ENCODE measurements at regions not wholly inside any gene's neighbourhood (a gene's known extent, or its start where the extent isn't known, plus 50 kb on each side); places are given as distances from the start of the nearest gene placed in this dataset.
A peak's percentile ranks its signal among the peaks of the same experiment; 100 is the strongest.

DNA sequence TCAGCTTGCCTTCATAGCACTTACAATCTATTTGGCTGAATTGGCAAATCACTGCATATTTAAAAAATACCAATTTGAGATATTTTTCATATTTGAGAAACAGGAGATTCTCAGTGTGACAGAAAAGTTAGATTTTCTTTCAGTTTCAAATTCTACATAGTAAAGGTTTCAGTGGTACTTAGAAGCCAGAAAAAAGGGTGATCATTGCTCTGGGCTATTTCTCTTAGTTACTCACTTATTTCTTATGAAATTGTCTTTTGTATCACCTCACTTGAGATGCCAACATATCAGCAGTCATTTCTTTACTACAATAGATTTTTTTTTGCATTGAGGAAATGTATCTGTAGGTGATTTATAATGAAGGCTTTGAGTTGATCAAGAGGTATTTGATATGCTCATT is 478.2 kb downstream of the GATA3 start:
- ATAC-seq = peak; percentile 30

DNA sequence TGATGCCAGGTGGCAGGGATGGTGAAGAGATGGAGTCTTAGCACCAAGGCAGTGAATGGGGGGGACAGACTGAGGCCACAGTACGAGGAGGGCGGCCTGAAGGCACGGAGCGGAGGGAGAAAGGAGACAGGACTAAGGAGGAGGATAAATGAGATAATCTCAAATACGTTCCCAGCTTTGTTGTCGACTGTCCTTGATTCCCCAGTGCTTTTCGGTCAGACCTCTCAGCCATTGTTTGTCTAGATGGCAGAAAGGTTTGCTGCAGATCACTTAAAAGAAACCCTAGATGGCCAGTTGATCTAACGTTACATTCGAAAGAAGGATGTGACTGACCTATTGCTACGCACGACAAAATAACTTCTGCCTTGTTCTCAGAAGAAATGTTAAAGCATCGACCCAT is 479.0 kb downstream of the GATA3 start:
- intact Hi-C loops (cut with micrococcal nuclease) = no loop called here
- ChIA-PET CTCF (no interaction called here), POLR2A (no interaction called here)
- no peak for DNase-seq
- peaks cover 11% of the 10 kb centered on the region for H3K27me3 Mint-ChIP-seq
- TF ChIP-seq, protein P1, sequence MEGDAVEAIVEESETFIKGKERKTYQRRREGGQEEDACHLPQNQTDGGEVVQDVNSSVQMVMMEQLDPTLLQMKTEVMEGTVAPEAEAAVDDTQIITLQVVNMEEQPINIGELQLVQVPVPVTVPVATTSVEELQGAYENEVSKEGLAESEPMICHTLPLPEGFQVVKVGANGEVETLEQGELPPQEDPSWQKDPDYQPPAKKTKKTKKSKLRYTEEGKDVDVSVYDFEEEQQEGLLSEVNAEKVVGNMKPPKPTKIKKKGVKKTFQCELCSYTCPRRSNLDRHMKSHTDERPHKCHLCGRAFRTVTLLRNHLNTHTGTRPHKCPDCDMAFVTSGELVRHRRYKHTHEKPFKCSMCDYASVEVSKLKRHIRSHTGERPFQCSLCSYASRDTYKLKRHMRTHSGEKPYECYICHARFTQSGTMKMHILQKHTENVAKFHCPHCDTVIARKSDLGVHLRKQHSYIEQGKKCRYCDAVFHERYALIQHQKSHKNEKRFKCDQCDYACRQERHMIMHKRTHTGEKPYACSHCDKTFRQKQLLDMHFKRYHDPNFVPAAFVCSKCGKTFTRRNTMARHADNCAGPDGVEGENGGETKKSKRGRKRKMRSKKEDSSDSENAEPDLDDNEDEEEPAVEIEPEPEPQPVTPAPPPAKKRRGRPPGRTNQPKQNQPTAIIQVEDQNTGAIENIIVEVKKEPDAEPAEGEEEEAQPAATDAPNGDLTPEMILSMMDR (IDR thresholded peaks at IDR 0.05) = no peak
- no peaks in the 10 kb centered on the region for H3K36me3 Mint-ChIP-seq (ENCODE audit: low read depth)
- H3K4me1 Mint-ChIP-seq (ENCODE audit: low read depth) = peaks cover 9% of the 10 kb centered on the region
- no peak overlapping the region for H3K4me3 Mint-ChIP-seq
- no peak for ATAC-seq
- H3K27ac Mint-ChIP-seq = no peak overlapping the region
- no peaks in the 10 kb centered on the region for H3K9me3 Mint-ChIP-seq

More for the DNA sequence above, 478.2 kb downstream of the GATA3 start:
- peaks cover 9% of the 10 kb centered on the region for H3K27me3 Mint-ChIP-seq
- no peaks in the 10 kb centered on the region for H3K36me3 Mint-ChIP-seq (ENCODE audit: low read depth)
- TF ChIP-seq, protein P1 (IDR thresholded peaks at IDR 0.05) = no peak
- CTCF ChIA-PET = no interaction called here
- no peak for DNase-seq
- H3K27ac Mint-ChIP-seq = no peak overlapping the region
- H3K4me1 Mint-ChIP-seq (ENCODE audit: low read depth) = peaks cover 9% of the 10 kb centered on the region
- POLR2A ChIA-PET = no interaction called here
- H3K4me3 Mint-ChIP-seq = no peak overlapping the region
- intact Hi-C loops (cut with micrococcal nuclease) = no loop called here
- H3K9me3 Mint-ChIP-seq = no peaks in the 10 kb centered on the region

DNA sequence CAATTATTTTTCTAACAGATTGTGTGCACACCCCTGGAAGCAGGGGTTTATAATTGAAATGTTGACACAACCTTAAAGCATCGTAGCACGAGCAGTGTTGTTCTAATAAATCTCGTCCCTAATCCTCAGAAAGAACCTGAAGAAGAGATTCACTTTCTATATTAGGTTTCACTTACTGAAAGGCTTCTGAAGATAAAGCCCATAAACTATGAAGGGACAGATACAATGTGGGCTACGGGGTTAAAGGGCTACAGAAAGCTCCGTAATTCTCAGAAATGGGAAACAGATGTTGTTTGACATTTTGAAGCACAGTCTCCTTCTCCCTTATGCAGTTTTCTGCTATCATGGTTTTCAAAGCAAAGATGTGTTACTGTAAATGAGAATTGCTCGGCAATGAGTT is 479.6 kb downstream of the GATA3 start:
- Mint-ChIP-seq H3K9me3 (no peaks in the 10 kb centered on the region), H3K4me1 (ENCODE audit: low read depth) (peaks cover 9% of the 10 kb centered on the region), H3K27me3 (peaks cover 10% of the 10 kb centered on the region), H3K27ac (no peak overlapping the region), H3K4me3 (no peak overlapping the region), H3K36me3 (ENCODE audit: low read depth) (no peaks in the 10 kb centered on the region)
- CTCF ChIA-PET = no interaction called here
- DNase-seq (no peak), ATAC-seq (no peak)
- POLR2A ChIA-PET = no interaction called here
- intact Hi-C loops (cut with micrococcal nuclease) = no loop called here
- TF ChIP-seq, protein P1 (IDR thresholded peaks at IDR 0.05) = no peak

DNA sequence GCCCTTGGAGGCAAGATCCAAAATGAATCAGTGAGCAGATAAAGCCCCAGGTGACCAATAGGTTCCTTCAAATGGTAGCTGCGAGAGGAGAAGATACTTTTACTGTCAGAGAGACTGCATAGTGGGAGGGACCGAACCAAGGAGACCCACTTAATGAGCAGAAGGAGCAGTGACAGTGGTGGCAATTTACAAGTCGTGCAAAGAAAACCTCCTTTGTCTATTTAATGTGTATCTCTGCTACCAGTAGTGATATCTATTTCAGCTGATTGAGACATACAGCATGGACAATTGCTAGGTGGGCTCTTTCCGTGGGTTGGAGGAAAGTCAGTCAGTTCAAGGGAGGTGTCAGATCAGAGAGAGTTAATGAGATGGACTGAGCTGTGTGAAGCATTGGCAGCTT is 480.4 kb downstream of the GATA3 start:
- TF ChIP-seq, protein P1 (IDR thresholded peaks at IDR 0.05) = no peak
- peaks cover 10% of the 10 kb centered on the region for H3K27me3 Mint-ChIP-seq
- no peaks in the 10 kb centered on the region for H3K36me3 Mint-ChIP-seq (ENCODE audit: low read depth)
- no peak overlapping the region for H3K4me3 Mint-ChIP-seq
- ATAC-seq = no peak
- H3K9me3 Mint-ChIP-seq = no peaks in the 10 kb centered on the region
- intact Hi-C loops (cut with micrococcal nuclease) = no loop called here
- no peak overlapping the region for H3K27ac Mint-ChIP-seq
- POLR2A ChIA-PET = no interaction called here
- H3K4me1 Mint-ChIP-seq (ENCODE audit: low read depth) = peaks cover 9% of the 10 kb centered on the region
- CTCF ChIA-PET = no interaction called here
- DNase-seq = no peak

DNA sequence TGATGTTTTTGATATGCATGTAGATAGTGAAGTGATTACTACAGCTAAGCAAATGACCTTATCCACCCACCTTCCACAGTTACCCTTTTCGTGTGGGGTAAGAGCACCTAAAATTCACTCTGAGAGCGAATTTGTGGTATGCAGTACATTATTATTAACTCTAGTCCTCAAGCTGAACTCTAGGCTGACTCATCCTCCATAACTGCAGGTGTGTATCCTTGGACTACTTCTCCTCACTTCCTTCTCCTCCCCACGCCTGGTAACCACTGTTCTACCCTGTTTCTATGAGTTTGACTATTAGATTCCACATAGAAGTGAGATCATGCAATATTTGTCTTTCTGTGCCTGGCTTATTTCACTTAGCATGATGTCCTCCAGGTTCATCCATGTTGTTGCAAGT is 484.6 kb downstream of the GATA3 start:
- DNase-seq (no peak), ATAC-seq (no peak)
- ChIA-PET POLR2A (no interaction called here), CTCF (no interaction called here)
- no peak overlapping the region for H3K4me3 Mint-ChIP-seq
- no peak overlapping the region for H3K27ac Mint-ChIP-seq
- TF ChIP-seq, protein P1 (IDR thresholded peaks at IDR 0.05) = no peak
- peaks cover 2% of the 10 kb centered on the region for H3K4me1 Mint-ChIP-seq (ENCODE audit: low read depth)
- no peaks in the 10 kb centered on the region for H3K36me3 Mint-ChIP-seq (ENCODE audit: low read depth)
- peaks cover 5% of the 10 kb centered on the region for H3K27me3 Mint-ChIP-seq
- intact Hi-C loops (cut with micrococcal nuclease) = no loop called here
- H3K9me3 Mint-ChIP-seq = no peaks in the 10 kb centered on the region

All from activated CD8-positive, alpha-beta T cell treated with anti-CD3 and anti-CD28 coated beads for 36 hours (primary cell).